GM18870 (cell line): ENCODE measurements at regions not wholly inside any gene's neighbourhood (a gene's known extent, or its start where the extent isn't known, plus 50 kb on each side); places are given as distances from the start of the nearest gene placed in this dataset.
A peak's percentile ranks its signal among the peaks of the same experiment; 100 is the strongest.
"Not testable (repeated sequence)": the region's sequence is repeated elsewhere in the genome, so short reads cannot be mapped to it uniquely, and the experiment has no call there.

Experiments
- ATAC-seq: cut with Tn5 transposase; IDR thresholded peaks from one replicate; pipeline ENCODE4 v1.9.1; 2021; ENCODE audit warnings: moderate library complexity; ENCODE audit not compliant: unreplicated experiment

DNA sequence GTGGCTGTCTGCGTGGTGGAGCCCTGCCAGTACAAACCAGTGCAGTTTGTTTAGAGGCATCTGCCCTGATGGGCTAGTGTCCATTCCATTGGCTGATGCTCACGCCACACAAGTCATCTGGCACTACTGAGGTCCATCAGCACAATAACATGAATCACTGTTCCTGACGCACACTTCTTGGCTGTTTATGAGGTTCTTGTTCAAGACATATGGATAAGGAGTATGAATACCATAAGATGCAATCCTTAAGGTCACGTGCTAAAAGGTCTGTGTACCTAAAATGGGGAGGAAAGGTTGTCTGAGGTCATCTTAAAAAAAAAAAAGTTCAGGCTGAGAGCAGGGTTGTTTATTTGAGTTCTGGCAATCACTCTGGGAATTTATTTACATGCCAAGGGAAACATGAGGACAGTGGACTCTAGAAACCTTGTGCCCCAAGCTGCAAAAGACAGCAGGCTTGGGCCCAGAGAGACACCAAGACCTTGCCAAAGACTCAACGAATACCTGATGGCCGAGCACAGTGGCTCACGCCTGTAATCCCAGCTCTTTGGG is 54.1 kb upstream of the SHLD1 start:
- ATAC-seq = no peak

DNA sequence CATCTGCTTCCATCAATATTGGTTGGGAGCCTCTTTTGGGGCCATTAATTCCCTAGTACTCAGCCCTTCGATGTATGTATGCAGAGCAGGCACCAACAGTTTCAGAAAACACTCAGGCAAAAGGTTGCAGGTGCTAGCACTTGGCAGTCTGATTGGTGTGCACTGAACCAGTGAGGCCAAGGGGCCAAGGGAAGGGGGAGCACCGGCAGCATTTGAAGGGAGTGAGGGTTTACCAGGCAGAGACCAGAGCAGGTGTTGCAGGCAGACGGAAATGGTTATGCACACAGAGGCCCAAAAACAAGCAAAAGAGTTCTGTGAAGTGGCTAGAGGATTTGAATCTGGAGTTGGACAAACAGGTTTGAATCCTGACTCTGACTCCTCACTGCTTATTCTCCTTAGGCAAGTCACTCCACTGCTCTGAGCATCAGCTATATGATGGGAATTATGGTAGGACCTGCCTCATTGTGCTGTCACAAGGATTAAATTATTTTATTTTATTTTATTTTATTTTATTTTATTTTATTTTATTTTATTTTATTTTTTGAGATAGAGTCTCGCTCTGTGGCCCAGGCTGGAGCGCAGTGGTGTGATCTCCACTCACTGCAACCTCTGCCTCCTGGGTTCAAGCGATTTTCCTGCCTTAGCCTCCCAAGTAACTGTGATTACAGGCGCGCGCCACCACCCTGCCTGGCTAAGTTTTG is 58.1 kb upstream of the SHLD1 start:
- ATAC-seq = peak; percentile 96

DNA sequence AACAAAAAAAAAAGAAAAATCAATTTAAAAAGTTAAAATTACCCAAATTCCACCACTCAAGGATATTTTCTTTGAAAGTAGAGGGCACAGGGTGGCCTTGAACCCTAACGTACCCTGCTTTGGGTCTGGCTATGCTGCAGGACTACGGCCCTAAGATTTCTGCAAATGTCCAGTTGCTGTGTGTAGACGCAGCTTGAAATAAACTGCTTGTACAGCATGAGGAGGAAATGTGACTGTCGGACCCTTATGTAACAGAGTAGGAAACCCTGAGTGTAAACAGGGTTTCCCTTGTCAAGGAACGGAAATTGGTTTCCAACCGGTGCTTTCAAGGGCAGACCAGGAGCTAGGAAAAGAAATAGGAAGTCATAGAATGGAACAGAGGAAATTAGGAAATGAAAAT is 60.7 kb upstream of the SHLD1 start:
- ATAC-seq = no peak

- no peak for ATAC-seq
Observed at GRCh38 chr20:5688431-5688972, 61.7 kb upstream of the SHLD1 start.

- ATAC-seq = no peak
Observed at GRCh38 chr20:5687884-5688283, 62.3 kb upstream of the SHLD1 start.

DNA sequence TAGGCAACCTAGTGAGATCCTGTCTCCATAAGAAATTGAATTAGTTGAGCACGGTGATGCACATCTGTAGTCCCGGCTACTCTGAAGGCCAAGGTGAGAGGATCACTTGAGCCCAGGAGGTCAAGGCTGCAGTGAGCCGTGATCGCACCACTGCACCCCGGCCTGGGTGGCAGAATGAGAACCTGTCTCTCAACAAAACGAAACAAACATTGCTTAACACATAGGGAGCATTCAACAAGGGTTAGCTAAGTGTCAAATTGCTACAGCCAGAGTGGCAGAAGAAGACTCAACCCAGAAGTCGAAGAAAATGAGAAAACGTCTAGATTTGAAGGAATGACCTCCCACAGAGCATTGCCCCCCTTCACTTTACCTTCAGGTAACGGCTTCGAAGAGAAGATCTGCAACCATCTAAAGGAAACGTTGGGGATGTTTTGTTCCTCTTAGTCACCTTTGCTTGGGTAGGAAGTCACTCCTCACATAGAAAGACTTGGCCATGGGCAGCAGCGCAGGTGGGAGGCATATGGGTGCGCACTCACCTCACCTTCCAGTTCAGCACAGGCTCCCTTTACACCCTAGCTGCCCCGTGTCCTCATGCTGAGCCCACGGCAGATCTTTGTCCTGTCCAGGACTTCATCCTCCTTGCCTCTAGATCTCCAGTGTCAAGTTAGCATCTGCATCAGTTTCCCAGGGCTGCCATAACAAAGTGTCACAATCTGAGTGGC is 63.7 kb upstream of the SHLD1 start:
- ATAC-seq = no peak

- not testable (repeated sequence) for ATAC-seq
Observed at GRCh38 chr20:5682556-5682955, 67.6 kb upstream of the SHLD1 start.

DNA sequence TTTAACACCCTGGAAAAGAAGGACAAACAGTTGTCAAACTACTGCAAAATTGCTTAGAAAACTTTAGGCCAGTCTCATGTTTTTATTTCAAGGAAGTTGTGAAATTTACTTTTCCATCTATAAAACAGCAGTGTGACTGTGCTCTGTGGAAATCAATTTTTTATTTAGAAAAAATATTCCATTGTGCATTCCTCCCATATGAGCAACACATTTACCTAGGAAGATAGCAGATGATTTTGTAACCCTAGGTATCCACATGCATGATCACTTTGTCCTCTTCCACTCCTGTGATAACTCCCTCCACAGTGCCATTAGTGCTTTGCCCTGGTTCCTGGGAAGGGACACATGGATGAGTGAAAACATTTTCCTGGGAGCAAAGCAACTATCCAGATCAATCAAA is 69.4 kb upstream of the GPCPD1 start:
- ATAC-seq = no peak

DNA sequence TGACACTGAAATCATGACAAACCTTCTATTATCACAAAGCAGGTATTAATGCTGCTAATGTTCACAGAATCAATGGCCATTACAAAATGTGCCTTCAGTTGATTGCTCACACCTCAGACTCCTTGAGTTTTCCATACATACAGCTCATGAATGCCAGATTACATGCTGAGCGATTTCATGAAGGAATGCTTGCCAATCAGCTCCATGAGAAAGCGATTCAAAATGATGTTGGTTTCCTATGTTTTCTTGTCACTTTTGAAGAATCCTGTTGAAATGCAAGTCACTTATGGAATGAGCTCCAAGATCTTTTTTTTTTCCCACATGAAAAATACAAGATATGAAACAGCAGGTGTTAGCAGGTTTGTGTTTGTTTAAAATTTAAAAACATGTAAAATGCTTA is 68.0 kb upstream of the GPCPD1 start:
- ATAC-seq = no peak

DNA sequence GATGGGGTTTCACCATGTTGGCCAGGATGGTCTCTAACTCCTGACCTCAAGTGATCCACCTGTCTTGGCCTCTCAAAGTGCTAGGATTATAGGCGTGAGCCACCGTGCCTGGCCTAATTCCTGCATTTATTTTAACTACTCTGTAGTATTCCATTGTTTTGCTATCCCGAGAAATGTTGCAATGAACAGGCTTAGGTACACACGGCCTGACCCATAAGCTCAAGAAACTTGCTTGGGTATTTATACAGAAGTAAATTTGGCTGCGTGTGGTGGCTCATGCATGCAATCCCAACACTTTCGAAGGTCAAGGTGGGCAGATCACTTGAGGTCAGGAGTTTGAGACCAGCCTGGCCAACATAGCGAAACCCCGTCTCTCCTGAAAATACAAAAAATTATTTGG is 67.1 kb upstream of the GPCPD1 start:
- ATAC-seq = not testable (repeated sequence)

- ATAC-seq = no peak
Observed at GRCh38 chr20:5677389-5677788, 66.6 kb upstream of the GPCPD1 start.

- no peak for ATAC-seq
Observed at GRCh38 chr20:5675103-5676091, 64.6 kb upstream of the GPCPD1 start.

- ATAC-seq = peak; percentile 93
Observed at GRCh38 chr20:5674176-5674660, 63.4 kb upstream of the GPCPD1 start.

GRCh38 chr20:5670874-5671273 is 60.1 kb upstream of the GPCPD1 start:
- ATAC-seq = no peak

DNA sequence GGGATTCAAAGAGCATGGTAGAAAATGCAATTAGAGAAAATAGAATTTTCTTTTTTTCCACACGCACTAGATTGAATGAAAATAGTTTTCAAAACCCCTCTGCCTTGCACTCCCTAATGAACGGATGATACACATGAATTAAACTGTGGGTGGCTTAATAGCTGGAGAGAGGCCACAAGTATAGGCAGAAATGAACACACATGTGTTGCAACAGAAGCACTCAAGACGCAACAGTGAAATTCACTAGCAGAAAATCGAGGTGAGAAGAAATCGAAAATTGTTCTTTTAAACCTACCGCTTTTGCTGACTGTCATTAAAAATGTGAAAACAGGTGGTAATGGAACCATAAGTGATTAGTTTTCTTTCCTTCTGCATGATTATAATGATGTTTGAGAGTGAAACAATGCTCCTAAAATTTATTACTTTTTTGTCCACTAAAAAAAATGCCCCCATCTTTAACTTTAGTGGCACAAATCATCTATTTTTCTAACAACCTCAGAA is 59.3 kb upstream of the GPCPD1 start:
- ATAC-seq = no peak

DNA sequence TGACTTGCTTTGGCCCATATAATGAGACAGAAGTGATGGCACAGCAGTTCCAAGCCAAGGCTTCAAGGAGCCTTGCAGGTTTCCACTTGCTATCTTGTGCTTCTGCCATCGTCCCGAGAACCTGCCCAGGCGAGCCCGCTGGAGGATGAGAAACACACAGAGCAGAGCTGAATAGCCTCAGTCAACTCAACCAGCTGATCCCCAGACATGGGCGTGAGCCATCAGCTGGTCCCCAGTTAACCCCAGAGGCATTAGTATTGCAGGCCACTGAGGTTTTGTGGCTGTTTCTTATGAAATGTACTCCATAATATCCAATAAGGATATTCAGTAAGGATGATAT is 57.7 kb upstream of the GPCPD1 start:
- ATAC-seq = no peak

DNA sequence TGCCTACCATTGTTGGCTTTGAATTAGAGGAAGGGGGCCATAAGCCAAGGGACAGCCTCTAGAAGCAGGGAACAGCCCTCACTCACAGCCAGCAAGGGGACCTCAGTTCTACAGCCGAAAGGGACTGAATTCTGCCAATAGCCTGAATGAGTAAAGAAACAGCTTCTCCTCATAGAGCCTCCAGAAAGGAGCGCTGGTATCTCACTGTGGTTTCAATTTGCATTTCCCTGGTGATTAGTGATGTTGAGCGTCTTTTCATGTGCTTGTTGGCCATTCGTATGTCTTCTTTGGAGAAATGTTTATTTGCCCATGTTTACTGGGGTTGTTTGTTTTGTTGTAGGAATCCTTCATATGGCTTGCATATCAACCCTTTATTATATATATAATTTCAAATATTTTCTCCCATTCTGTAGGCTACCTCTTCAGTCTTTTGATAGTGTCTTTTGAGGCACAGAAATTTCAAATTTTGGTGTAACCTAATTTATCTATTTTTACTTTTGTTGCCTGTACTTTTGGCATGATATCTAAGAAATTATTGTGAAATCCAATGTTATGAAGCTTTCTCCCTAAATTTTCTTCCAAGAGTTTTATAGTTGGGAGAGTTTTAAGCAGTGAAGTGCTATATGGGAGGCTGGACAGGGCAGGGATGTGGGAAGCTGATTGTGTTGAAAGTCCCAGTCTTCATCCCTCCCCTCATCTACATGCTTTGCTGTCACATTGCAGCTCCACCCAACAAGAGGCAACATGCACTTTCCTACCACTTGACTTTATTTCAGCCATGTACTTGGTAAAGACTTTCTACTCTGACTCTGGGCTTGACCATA is 57.1 kb upstream of the GPCPD1 start:
- ATAC-seq = no peak

GRCh38 chr20:5665417-5665816 is 54.6 kb upstream of the GPCPD1 start:
- ATAC-seq = no peak

DNA sequence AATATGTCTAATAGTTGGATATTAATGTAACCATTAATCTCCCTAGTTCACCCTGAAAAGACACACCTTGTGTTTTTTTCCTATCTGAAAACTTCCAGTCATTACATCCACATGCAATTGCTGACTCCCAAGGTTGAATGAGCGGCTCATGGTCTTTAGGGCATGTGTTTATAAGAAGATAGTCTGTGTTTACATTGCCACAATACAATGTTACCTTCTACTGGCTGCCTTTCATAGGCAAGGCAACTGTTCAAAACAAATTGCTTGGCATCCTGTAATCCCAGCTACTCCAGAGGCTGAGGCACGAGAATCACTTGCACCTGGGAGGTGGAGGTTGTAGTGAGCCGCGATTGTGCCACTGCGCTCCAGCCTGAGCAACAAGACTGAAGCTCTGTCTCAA is 52.6 kb upstream of the GPCPD1 start:
- no peak for ATAC-seq

DNA sequence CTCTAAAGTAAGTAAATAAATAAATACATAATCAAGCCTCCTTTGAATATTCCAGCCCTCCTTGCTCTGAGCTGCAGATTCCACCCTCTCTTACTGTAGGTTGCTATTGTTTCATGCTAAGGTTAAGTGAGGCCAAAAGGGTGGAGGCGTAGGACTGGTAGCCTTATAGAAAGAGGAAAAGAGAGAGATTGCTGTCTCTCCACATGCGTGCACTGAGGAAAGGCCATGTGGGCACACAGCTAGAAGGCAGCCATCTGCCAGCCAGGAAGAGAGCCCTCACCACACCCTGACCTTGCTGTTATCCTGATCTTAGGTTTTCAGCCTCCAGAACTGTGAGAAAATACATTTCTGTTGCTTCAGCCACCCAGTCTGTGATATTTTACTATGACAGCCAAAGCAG is 52.0 kb upstream of the GPCPD1 start:
- no peak for ATAC-seq
